ENCODE measurements at regions not wholly inside any gene's neighbourhood (a gene's known extent, or its start where the extent isn't known, plus 50 kb on each side); places are given as distances from the start of the nearest gene placed in this dataset.
A peak's percentile ranks its signal among the peaks of the same experiment; 100 is the strongest.

- FAIRE-seq = peak; percentile 48
- DNase-seq (ENCODE audit: insufficient read length, low spot score) = peak; percentile 97
- TF ChIP-seq PAX5 (IDR thresholded peaks at IDR 0.05; ENCODE audit: insufficient read depth, low read length, severe bottlenecking) (no peak), TAF1 (IDR thresholded peaks at IDR 0.05; ENCODE audit: low read depth, low read length) (no peak), SPI1 (IDR thresholded peaks at IDR 0.05; ENCODE audit: low read depth, low read length) (0 out of 2 replicates have a peak, but pooled peaks have one; percentile 1), POLR2A (IDR thresholded peaks at IDR 0.05; ENCODE audit: low read depth, low read length) (no peak; the same call in 1 of the 2 replicates), POLR2AphosphoS5 (IDR thresholded peaks at IDR 0.05; ENCODE audit: low read depth, low read length) (no peak; the same call in none of the 2 replicates), POU2F2 (IDR thresholded peaks at IDR 0.05; ENCODE audit: low read depth, low read length) (no peak)
Observed at GRCh38 chr2:64751286-64752260, 97.9 kb upstream of the SERTAD2 start.

- no peak for FAIRE-seq
- TF ChIP-seq SPI1 (IDR thresholded peaks at IDR 0.05; ENCODE audit: low read depth, low read length) (no peak), POLR2A (IDR thresholded peaks at IDR 0.05; ENCODE audit: low read depth, low read length) (no peak), POU2F2 (IDR thresholded peaks at IDR 0.05; ENCODE audit: low read depth, low read length) (no peak), POLR2AphosphoS5 (IDR thresholded peaks at IDR 0.05; ENCODE audit: low read depth, low read length) (no peak), PAX5 (IDR thresholded peaks at IDR 0.05; ENCODE audit: insufficient read depth, low read length, severe bottlenecking) (no peak), TAF1 (IDR thresholded peaks at IDR 0.05; ENCODE audit: low read depth, low read length) (no peak)
- no peak for DNase-seq (ENCODE audit: insufficient read length, low spot score)
Observed at GRCh38 chr2:64753399-64753798, 99.7 kb upstream of the SERTAD2 start.

GRCh38 chr2:64754570-64754969 lies 100.9 kb upstream of the SERTAD2 start:
- FAIRE-seq (no peak), DNase-seq (ENCODE audit: insufficient read length, low spot score) (no peak)
- TF ChIP-seq SPI1 (IDR thresholded peaks at IDR 0.05; ENCODE audit: low read depth, low read length) = no peak

GRCh38 chr2:64757126-64757525 lies 103.4 kb upstream of the SERTAD2 start:
- DNase-seq (ENCODE audit: insufficient read length, low spot score) (no peak), FAIRE-seq (no peak)
- TF ChIP-seq TAF1 (IDR thresholded peaks at IDR 0.05; ENCODE audit: low read depth, low read length) (no peak), POU2F2 (IDR thresholded peaks at IDR 0.05; ENCODE audit: low read depth, low read length) (no peak), POLR2A (IDR thresholded peaks at IDR 0.05; ENCODE audit: low read depth, low read length) (no peak), POLR2AphosphoS5 (IDR thresholded peaks at IDR 0.05; ENCODE audit: low read depth, low read length) (no peak), PAX5 (IDR thresholded peaks at IDR 0.05; ENCODE audit: insufficient read depth, low read length, severe bottlenecking) (no peak), SPI1 (IDR thresholded peaks at IDR 0.05; ENCODE audit: low read depth, low read length) (no peak)

- no peak for DNase-seq (ENCODE audit: insufficient read length, low spot score)
- FAIRE-seq = no peak
- TF ChIP-seq POLR2AphosphoS5 (IDR thresholded peaks at IDR 0.05; ENCODE audit: low read depth, low read length) = no peak
- no peak for TF ChIP-seq POU2F2 (IDR thresholded peaks at IDR 0.05; ENCODE audit: low read depth, low read length)
- TF ChIP-seq SPI1 (IDR thresholded peaks at IDR 0.05; ENCODE audit: low read depth, low read length) = no peak
- TF ChIP-seq TAF1 (IDR thresholded peaks at IDR 0.05; ENCODE audit: low read depth, low read length) = no peak
- TF ChIP-seq PAX5 (IDR thresholded peaks at IDR 0.05; ENCODE audit: insufficient read depth, low read length, severe bottlenecking) = no peak
- TF ChIP-seq POLR2A (IDR thresholded peaks at IDR 0.05; ENCODE audit: low read depth, low read length) = no peak
Observed at GRCh38 chr2:64760128-64760527, 106.4 kb upstream of the SERTAD2 start.

- FAIRE-seq = peak; percentile 28
- TF ChIP-seq POU2F2 (IDR thresholded peaks at IDR 0.05; ENCODE audit: low read depth, low read length) = no peak
- TF ChIP-seq POLR2A (IDR thresholded peaks at IDR 0.05; ENCODE audit: low read depth, low read length) = no peak
- no peak for TF ChIP-seq POLR2AphosphoS5 (IDR thresholded peaks at IDR 0.05; ENCODE audit: low read depth, low read length)
- TF ChIP-seq PAX5 (IDR thresholded peaks at IDR 0.05; ENCODE audit: insufficient read depth, low read length, severe bottlenecking) = no peak
- no peak for TF ChIP-seq TAF1 (IDR thresholded peaks at IDR 0.05; ENCODE audit: low read depth, low read length)
- DNase-seq (ENCODE audit: insufficient read length, low spot score) = no peak
Observed at GRCh38 chr2:64762301-64762997, 108.7 kb upstream of the SERTAD2 start.

GRCh38 chr2:64763126-64763525 lies 109.4 kb upstream of the SERTAD2 start:
- no peak for TF ChIP-seq PAX5 (IDR thresholded peaks at IDR 0.05; ENCODE audit: insufficient read depth, low read length, severe bottlenecking)
- no peak for TF ChIP-seq POLR2A (IDR thresholded peaks at IDR 0.05; ENCODE audit: low read depth, low read length)
- DNase-seq (ENCODE audit: insufficient read length, low spot score) (no peak), FAIRE-seq (no peak)

GRCh38 chr2:64765160-64765805 lies 111.6 kb upstream of the SERTAD2 start:
- FAIRE-seq (no peak), DNase-seq (ENCODE audit: insufficient read length, low spot score) (no peak)
- TF ChIP-seq PAX5 (IDR thresholded peaks at IDR 0.05; ENCODE audit: insufficient read depth, low read length, severe bottlenecking) = no peak
- TF ChIP-seq SPI1 (IDR thresholded peaks at IDR 0.05; ENCODE audit: low read depth, low read length) = no peak
- TF ChIP-seq TAF1 (IDR thresholded peaks at IDR 0.05; ENCODE audit: low read depth, low read length) = no peak
- TF ChIP-seq POLR2AphosphoS5 (IDR thresholded peaks at IDR 0.05; ENCODE audit: low read depth, low read length) = no peak
- TF ChIP-seq POU2F2 (IDR thresholded peaks at IDR 0.05; ENCODE audit: low read depth, low read length) = no peak
- no peak for TF ChIP-seq POLR2A (IDR thresholded peaks at IDR 0.05; ENCODE audit: low read depth, low read length)
